ENCODE measurements at regions not wholly inside any gene's neighbourhood (a gene's known extent, or its start where the extent isn't known, plus 50 kb on each side); places are given as distances from the start of the nearest gene placed in this dataset.

- no peak for TF ChIP-seq POLR2A (IDR thresholded peaks at IDR 0.05)
- no peak for TF ChIP-seq EP300 (IDR thresholded peaks at IDR 0.05)
- TF ChIP-seq CTCF (IDR thresholded peaks at IDR 0.05): no peak
Observed at GRCh38 chrX:69016293-69016941, 148.8 kb downstream of the PJA1 start.

Measured in sigmoid colon (tissue), 4 donors.